Lower lobe of right lung (tissue), 2 donors: ENCODE measurements at regions not wholly inside any gene's neighbourhood (a gene's known extent, or its start where the extent isn't known, plus 50 kb on each side); places are given as distances from the start of the nearest gene placed in this dataset.

Experiments
- ATAC-seq, 2 donors: fragments of 200-7000 bp; cut with Tn5 transposase; one replicate each; pipeline ENCODE4 v1.9.1; 2020 to 2022; ENCODE audit warnings: mild to moderate bottlenecking in 2 of 2, moderate library complexity in 2 of 2
- DNase-seq: peaks from one replicate; pipeline ENCODE4 v3.0.0-alpha.2; 2020
- H3K27ac ChIP-seq: fragments of 200-600 bp; one replicate; pipeline ENCODE4 v1.8.0; 2022
- H3K27me3 ChIP-seq: fragments of 200-600 bp; one replicate; pipeline ENCODE4 v1.8.0; 2022; ENCODE audit warnings: low read depth
- H3K36me3 ChIP-seq: fragments of 200-600 bp; one replicate; pipeline ENCODE4 v1.8.0; 2022; ENCODE audit warnings: mild to moderate bottlenecking
- H3K4me1 ChIP-seq: fragments of 200-600 bp; one replicate; pipeline ENCODE4 v1.8.0; 2022
- H3K4me3 ChIP-seq: fragments of 200-600 bp; one replicate; pipeline ENCODE4 v1.8.0; 2022; ENCODE audit warnings: mild to moderate bottlenecking
- H3K9me3 ChIP-seq: fragments of 200-600 bp; one replicate; pipeline ENCODE4 v1.8.0; 2022
- CTCF ChIP-seq: fragments of 200-600 bp; IDR thresholded peaks from one replicate; pipeline ENCODE4 v1.8.0; 2022; ENCODE audit warnings: antibody characterized with exemption, mild to moderate bottlenecking
- intact Hi-C: fragments of 100-400 bp; cut with DNase I; formaldehyde crosslinking; loops from one replicate; pipeline ENCODE4 v1.11.0; 2022
- donor health status: DM: no; HTN: yes; CAD: no; lungs with severe emphysema.

- Histone ChIP-seq H3K9me3 (no peaks in the 10 kb centered on the region), H3K36me3 (no peaks in the 10 kb centered on the region), H3K27ac (no peak overlapping the region), H3K4me3 (no peak overlapping the region), H3K4me1 (no peaks in the 10 kb centered on the region), H3K27me3 (no peaks in the 10 kb centered on the region)
- intact Hi-C loops, result no loop called here
- ATAC-seq (no peak), DNase-seq (no peak)
- TF ChIP-seq CTCF, result no peak
These were observed 440.3 kb downstream of the MED13L start for GRCh38 chr12:115837220-115837619.

- no peak for ATAC-seq
- H3K27ac ChIP-seq, result no peak overlapping the region
- TF ChIP-seq CTCF, result no peak
- no peak overlapping the region for H3K4me3 ChIP-seq
- no peaks in the 10 kb centered on the region for H3K36me3 ChIP-seq
- intact Hi-C loops, result no loop called here
- no peak for DNase-seq
- H3K27me3 ChIP-seq, result no peaks in the 10 kb centered on the region
- H3K4me1 ChIP-seq, result no peaks in the 10 kb centered on the region
- no peaks in the 10 kb centered on the region for H3K9me3 ChIP-seq
These were observed 442.0 kb downstream of the MED13L start for GRCh38 chr12:115835445-115835844.

GRCh38 chr12:115833704-115834103, 443.8 kb downstream of the MED13L start:
- H3K27ac ChIP-seq, result no peak overlapping the region
- H3K9me3 ChIP-seq, result no peaks in the 10 kb centered on the region
- H3K36me3 ChIP-seq, result no peaks in the 10 kb centered on the region
- no peaks in the 10 kb centered on the region for H3K27me3 ChIP-seq
- H3K4me3 ChIP-seq, result no peak overlapping the region
- H3K4me1 ChIP-seq, result no peaks in the 10 kb centered on the region
- intact Hi-C loops, result no loop called here
- DNase-seq (no peak), ATAC-seq (no peak)
- no peak for TF ChIP-seq CTCF

GRCh38 chr12:115830633-115831032, 446.9 kb downstream of the MED13L start:
- Histone ChIP-seq H3K27me3 (no peaks in the 10 kb centered on the region), H3K4me1 (no peaks in the 10 kb centered on the region), H3K27ac (no peak overlapping the region), H3K9me3 (no peaks in the 10 kb centered on the region), H3K36me3 (no peaks in the 10 kb centered on the region), H3K4me3 (no peak overlapping the region)
- no peak for ATAC-seq
- no peak for DNase-seq
- intact Hi-C loops, result no loop called here
- TF ChIP-seq CTCF, result no peak

DNA sequence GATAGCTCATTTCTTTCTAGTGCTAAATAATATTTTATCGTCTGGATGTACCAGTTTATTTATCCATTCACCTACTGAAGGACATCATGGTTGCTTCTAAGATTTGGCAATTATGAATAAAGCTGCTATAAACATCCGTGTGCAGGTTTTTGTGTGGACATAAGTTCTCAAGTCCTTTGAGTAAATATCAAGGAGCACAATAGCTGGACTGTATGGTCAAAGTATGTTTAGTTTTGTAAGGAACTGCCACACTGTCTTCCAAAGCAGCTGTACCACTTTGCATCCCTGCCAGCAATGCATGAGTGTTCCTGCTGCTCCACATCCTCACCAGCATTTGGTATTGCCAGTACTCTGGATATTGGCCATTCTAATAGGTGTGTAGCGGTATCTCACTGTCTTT, 447.4 kb downstream of the MED13L start:
- intact Hi-C loops, result no loop called here
- no peaks in the 10 kb centered on the region for H3K4me1 ChIP-seq
- no peaks in the 10 kb centered on the region for H3K9me3 ChIP-seq
- DNase-seq (no peak), ATAC-seq (no peak)
- no peak overlapping the region for H3K4me3 ChIP-seq
- H3K36me3 ChIP-seq, result no peaks in the 10 kb centered on the region
- no peak overlapping the region for H3K27ac ChIP-seq
- TF ChIP-seq CTCF, result no peak
- H3K27me3 ChIP-seq, result no peaks in the 10 kb centered on the region

DNA sequence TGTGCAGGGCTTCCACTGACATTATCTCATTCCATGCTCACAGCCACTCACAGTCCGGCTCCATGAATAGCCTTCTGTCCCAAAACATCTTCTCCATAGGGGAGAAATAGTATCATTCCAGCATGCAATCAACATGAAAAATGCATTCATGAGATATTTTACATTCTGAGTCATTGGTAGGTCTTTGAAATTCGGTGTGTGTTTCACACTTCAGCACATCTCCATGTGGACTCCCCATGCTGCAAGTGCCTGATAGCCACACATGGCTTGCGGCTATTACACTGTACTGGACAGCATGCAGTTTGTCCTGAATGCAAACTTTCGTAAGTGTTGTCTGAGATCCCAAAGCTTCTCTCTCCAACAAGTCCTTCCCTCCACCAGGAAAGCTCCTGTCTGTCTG, 449.3 kb downstream of the MED13L start:
- Histone ChIP-seq H3K4me3 (no peak overlapping the region), H3K36me3 (no peaks in the 10 kb centered on the region), H3K27me3 (no peaks in the 10 kb centered on the region), H3K4me1 (no peaks in the 10 kb centered on the region), H3K27ac (no peak overlapping the region), H3K9me3 (no peaks in the 10 kb centered on the region)
- DNase-seq (no peak), ATAC-seq (no peak)
- TF ChIP-seq CTCF, result no peak
- intact Hi-C loops, result no loop called here
